Neural progenitor cell (in vitro differentiated cells): ENCODE measurements at regions not wholly inside any gene's neighbourhood (a gene's known extent, or its start where the extent isn't known, plus 50 kb on each side); places are given as distances from the start of the nearest gene placed in this dataset.

Experiments
- DNase-seq: peaks from one replicate; pipeline ENCODE4 v3.0.0-alpha.2; 2016; ENCODE audit warnings: low spot score
- H2AFZ ChIP-seq: fragments of 200-600 bp; sonication (generic); replicated peaks from 2 replicates; pipeline ENCODE4 v1.6.1; 2016; ENCODE audit warnings: antibody characterized with exemption
- H3F3A ChIP-seq: fragments of 200-600 bp; sonication (generic); 2 replicates; pipeline ENCODE4 v1.6.1; 2016; ENCODE audit warnings: antibody characterized with exemption, low read depth
- H3K27ac ChIP-seq: fragments of 200-600 bp; sonication (generic); 2 replicates; pipeline ENCODE4 v1.5.1; 2016; ENCODE audit warnings: mild to moderate bottlenecking
- H3K27me3 ChIP-seq: fragments of 200-600 bp; sonication (generic); 2 replicates; pipeline ENCODE4 v1.6.1; 2016; ENCODE audit warnings: mild to moderate bottlenecking, moderate library complexity
- H3K36me3 ChIP-seq: fragments of 200-600 bp; sonication (generic); 2 replicates; pipeline ENCODE4 v1.5.1; 2016
- H3K4me1 ChIP-seq: fragments of 200-600 bp; sonication (generic); 2 replicates; pipeline ENCODE4 v1.6.1; 2016; ENCODE audit warnings: mixed run types
- H3K4me2 ChIP-seq: fragments of 200-600 bp; sonication (generic); 2 replicates; pipeline ENCODE4 v1.6.1; 2016
- H3K4me3 ChIP-seq: fragments of 200-600 bp; sonication (generic); 2 replicates; pipeline ENCODE4 v1.5.1; 2016
- H3K79me2 ChIP-seq: fragments of 200-600 bp; sonication (generic); 2 replicates; pipeline ENCODE4 v1.6.1; 2016; ENCODE audit warnings: low read depth
- H3K9ac ChIP-seq: fragments of 200-600 bp; sonication (generic); 2 replicates; pipeline ENCODE4 v1.6.1; 2016
- H3K9me3 ChIP-seq: fragments of 200-600 bp; sonication (generic); 2 replicates; pipeline ENCODE4 v1.5.1; 2016; ENCODE audit warnings: low read depth
- H4K20me1 ChIP-seq: fragments of 200-600 bp; sonication (generic); 2 replicates; pipeline ENCODE4 v1.6.1; 2016; ENCODE audit warnings: low read depth
- H3K27ac Mint-ChIP-seq: 3 replicates; pipeline ENCODE4 v1.8.0; 2021; ENCODE audit warnings: mixed read lengths
- H3K27me3 Mint-ChIP-seq: 2 replicates; pipeline ENCODE4 v1.8.0; 2022; ENCODE audit warnings: low read depth, mild to moderate bottlenecking, inconsistent platforms, moderate library complexity, mixed read lengths; ENCODE audit not compliant: insufficient read depth
- H3K36me3 Mint-ChIP-seq: 3 replicates; pipeline ENCODE4 v1.8.0; 2021; ENCODE audit warnings: mixed read lengths
- H3K4me1 Mint-ChIP-seq: 3 replicates; pipeline ENCODE4 v1.8.0; 2021; ENCODE audit warnings: mixed read lengths
- H3K4me3 Mint-ChIP-seq: 3 replicates; pipeline ENCODE4 v1.8.0; 2021; ENCODE audit warnings: mild to moderate bottlenecking, moderate library complexity, mixed read lengths
- H3K9me3 Mint-ChIP-seq: 3 replicates; pipeline ENCODE4 v1.8.0; 2020; ENCODE audit warnings: mixed read lengths
- CTCF ChIP-seq: fragments of 200-600 bp; sonication (generic); IDR thresholded peaks from 2 replicates; pipeline ENCODE4 v1.5.1; 2017; ENCODE audit warnings: antibody characterized with exemption, mild to moderate bottlenecking
- EZH2 ChIP-seq: fragments of 200-600 bp; sonication (generic); IDR thresholded peaks from 2 replicates; pipeline ENCODE4 v1.6.1; 2017; ENCODE audit warnings: antibody characterized with exemption, mild to moderate bottlenecking, moderate library complexity
- EZH2phosphoT487 ChIP-seq: fragments of 200-600 bp; sonication (generic); IDR thresholded peaks from 2 replicates; pipeline ENCODE4 v1.6.1; 2017; ENCODE audit warnings: antibody characterized with exemption

- H3K4me3 Mint-ChIP-seq: no peak overlapping the region
- no peak for DNase-seq
- no peaks in the 10 kb centered on the region for H3K4me1 Mint-ChIP-seq
These were observed 54.7 kb upstream of the LAS1L start for GRCh38 chrX:65589304-65589703.

GRCh38 chrX:65588795-65589194 lies 54.2 kb upstream of the LAS1L start:
- Histone ChIP-seq H4K20me1 (no peaks in the 10 kb centered on the region), H3K4me3 (no peak overlapping the region), H3F3A (no peaks in the 10 kb centered on the region), H2AFZ (no peak overlapping the region), H3K9me3 (no peaks in the 10 kb centered on the region), H3K27ac (no peak overlapping the region), H3K4me1 (no peaks in the 10 kb centered on the region), H3K79me2 (no peaks in the 10 kb centered on the region), H3K9ac (no peak overlapping the region), H3K4me2 (no peak overlapping the region), H3K27me3 (no peaks in the 10 kb centered on the region), H3K36me3 (no peaks in the 10 kb centered on the region)
- Mint-ChIP-seq H3K27me3 (no peaks in the 10 kb centered on the region), H3K9me3 (peaks cover 2% of the 10 kb centered on the region), H3K27ac (no peak overlapping the region), H3K36me3 (no peaks in the 10 kb centered on the region), H3K4me3 (no peak overlapping the region), H3K4me1 (no peaks in the 10 kb centered on the region)
- DNase-seq: no peak
- TF ChIP-seq EZH2 (no peak), EZH2phosphoT487 (no peak), CTCF (no peak)

More at GRCh38 chrX:65589304-65589703, 54.7 kb upstream of the LAS1L start:
- Histone ChIP-seq H3K36me3 (no peaks in the 10 kb centered on the region), H3K9ac (no peak overlapping the region), H3K27me3 (no peaks in the 10 kb centered on the region), H3K27ac (no peak overlapping the region), H3K4me2 (no peak overlapping the region), H3K4me3 (no peak overlapping the region), H3K4me1 (no peaks in the 10 kb centered on the region), H4K20me1 (no peaks in the 10 kb centered on the region), H2AFZ (no peak overlapping the region), H3F3A (no peaks in the 10 kb centered on the region), H3K9me3 (no peaks in the 10 kb centered on the region), H3K79me2 (no peaks in the 10 kb centered on the region)
- Mint-ChIP-seq H3K27ac (no peak overlapping the region), H3K36me3 (no peaks in the 10 kb centered on the region), H3K27me3 (no peaks in the 10 kb centered on the region), H3K9me3 (peaks cover 2% of the 10 kb centered on the region)
- TF ChIP-seq EZH2phosphoT487 (no peak), CTCF (no peak), EZH2 (no peak)

- Histone ChIP-seq H3K4me3 (no peak overlapping the region), H4K20me1 (no peaks in the 10 kb centered on the region), H3K9me3 (no peaks in the 10 kb centered on the region), H3F3A (no peaks in the 10 kb centered on the region), H3K27me3 (no peaks in the 10 kb centered on the region), H3K27ac (no peak overlapping the region), H3K9ac (no peak overlapping the region), H3K4me2 (no peak overlapping the region), H3K79me2 (no peaks in the 10 kb centered on the region), H3K4me1 (no peaks in the 10 kb centered on the region), H2AFZ (no peak overlapping the region), H3K36me3 (no peaks in the 10 kb centered on the region)
- TF ChIP-seq EZH2phosphoT487 (no peak), EZH2 (no peak), CTCF (no peak)
- Mint-ChIP-seq H3K27me3 (no peaks in the 10 kb centered on the region), H3K9me3 (peaks cover 2% of the 10 kb centered on the region), H3K4me1 (no peaks in the 10 kb centered on the region), H3K36me3 (no peaks in the 10 kb centered on the region), H3K27ac (no peak overlapping the region), H3K4me3 (no peak overlapping the region)
- DNase-seq: no peak
These were observed 53.3 kb upstream of the LAS1L start for GRCh38 chrX:65587616-65588526.
